Fibroblast of lung (primary cell): ENCODE measurements at regions not wholly inside any gene's neighbourhood (a gene's known extent, or its start where the extent isn't known, plus 50 kb on each side); places are given as distances from the start of the nearest gene placed in this dataset.
"Not testable (repeated sequence)": the region's sequence is repeated elsewhere in the genome, so short reads cannot be mapped to it uniquely, and the experiment has no call there.

Source experiments
- DNase-seq, 2 donors: peaks; one replicate each; pipeline versions ENCODE4 v3.0.0 to v3.0.0-alpha.2; 2010; ENCODE audit warnings: low read depth in 2 of 2
- H2AFZ ChIP-seq: 2 replicates; pipeline ENCODE4 v1.5.1; 2012; ENCODE audit warnings: low read length, control low read depth, inconsistent platforms
- H3K27ac ChIP-seq: 2 replicates; pipeline ENCODE4 v1.5.1; 2011; ENCODE audit warnings: low read length, control low read depth; ENCODE audit not compliant: insufficient read depth
- H3K27me3 ChIP-seq: 2 replicates; pipeline ENCODE4 v1.5.1; 2011; ENCODE audit warnings: mild to moderate bottlenecking, low read length; ENCODE audit not compliant: control insufficient read depth, insufficient read depth
- H3K36me3 ChIP-seq: 2 replicates; pipeline ENCODE4 v1.5.1; 2011; ENCODE audit warnings: low read length; ENCODE audit not compliant: control insufficient read depth, insufficient read depth
- H3K4me1 ChIP-seq: 2 replicates; pipeline ENCODE4 v1.5.1; 2011; ENCODE audit warnings: low read length; ENCODE audit not compliant: control insufficient read depth, insufficient read depth; ENCODE audit errors: extremely low read depth
- H3K4me2 ChIP-seq: 2 replicates; pipeline ENCODE4 v1.5.1; 2011; ENCODE audit warnings: low read length, control low read depth; ENCODE audit not compliant: insufficient read depth; ENCODE audit errors: extremely low read depth
- H3K4me3 ChIP-seq, 4 experiments: fragments of 200-600 bp in 1 of 4; sonication (generic) in 1 of 4; replicated peaks in 1 of 4; 2 replicates each; pipeline ENCODE4 v1.5.1; 2011 to 2016; ENCODE audit warnings: low read length in 4 of 4, low read depth in 3 of 4, mild to moderate bottlenecking in 3 of 4, control low read depth in 2 of 4, inconsistent platforms in 1 of 4, mixed read lengths in 1 of 4; ENCODE audit not compliant: insufficient read depth in 1 of 4; ENCODE audit errors: control extremely low read depth in 1 of 4
- H3K79me2 ChIP-seq: 2 replicates; pipeline ENCODE4 v1.5.1; 2012; ENCODE audit warnings: mild to moderate bottlenecking, low read length, inconsistent platforms; ENCODE audit not compliant: control insufficient read depth, insufficient read depth
- H3K9ac ChIP-seq: 2 replicates; pipeline ENCODE4 v1.5.1; 2011; ENCODE audit warnings: mild to moderate bottlenecking, low read length, control low read depth; ENCODE audit not compliant: insufficient read depth
- H3K9me3 ChIP-seq: 2 replicates; pipeline ENCODE4 v1.5.1; 2012; ENCODE audit warnings: low read depth, low read length; ENCODE audit not compliant: control insufficient read depth, insufficient read depth
- H4K20me1 ChIP-seq: 2 replicates; pipeline ENCODE4 v1.5.1; 2011; ENCODE audit warnings: low read length; ENCODE audit not compliant: control insufficient read depth, insufficient read depth; ENCODE audit errors: extremely low read depth

- not testable (repeated sequence) for H3K9me3 ChIP-seq, H3K27ac ChIP-seq, H3K9ac ChIP-seq, H3K4me3 ChIP-seq, H3K27me3 ChIP-seq, H4K20me1 ChIP-seq, H3K4me2 ChIP-seq, H3K4me1 ChIP-seq, H2AFZ ChIP-seq, H3K79me2 ChIP-seq, H3K36me3 ChIP-seq, DNase-seq
These were observed 202.2 kb upstream of the POMZP3 start for GRCh38 chr7:76829233-76829632.

- not testable (repeated sequence) for H4K20me1 ChIP-seq
These were observed 199.1 kb upstream of the POMZP3 start for GRCh38 chr7:76826181-76826580.

GRCh38 chr7:76809856-76810255 is 182.8 kb upstream of the POMZP3 start:
- H3K36me3 ChIP-seq, H3K79me2 ChIP-seq, H3K9ac ChIP-seq, H3K4me1 ChIP-seq, H3K4me2 ChIP-seq, H3K9me3 ChIP-seq, H4K20me1 ChIP-seq, H3K27ac ChIP-seq, DNase-seq, H3K27me3 ChIP-seq, H2AFZ ChIP-seq, H3K4me3 ChIP-seq: not testable (repeated sequence)

More at GRCh38 chr7:76826181-76826580, 199.1 kb upstream of the POMZP3 start:
- H3K79me2 ChIP-seq, DNase-seq, H3K4me3 ChIP-seq, H3K4me1 ChIP-seq, H3K27me3 ChIP-seq, H3K9me3 ChIP-seq, H2AFZ ChIP-seq, H3K36me3 ChIP-seq, H3K9ac ChIP-seq, H3K4me2 ChIP-seq, H3K27ac ChIP-seq: not testable (repeated sequence)

- not testable (repeated sequence) for H3K9me3 ChIP-seq, H3K4me3 ChIP-seq, H3K27ac ChIP-seq, H4K20me1 ChIP-seq, H2AFZ ChIP-seq, H3K4me2 ChIP-seq, H3K9ac ChIP-seq, H3K4me1 ChIP-seq, H3K27me3 ChIP-seq, H3K36me3 ChIP-seq, H3K79me2 ChIP-seq
- DNase-seq, result peak in 1 of 2 donors; percentile 37
These were observed 180.6 kb upstream of the POMZP3 start for GRCh38 chr7:76807588-76808100.

GRCh38 chr7:76806460-76806859 is 179.4 kb upstream of the POMZP3 start:
- not testable (repeated sequence) for H3K4me3 ChIP-seq, H3K9ac ChIP-seq, DNase-seq, H3K4me1 ChIP-seq, H3K36me3 ChIP-seq, H3K4me2 ChIP-seq, H3K9me3 ChIP-seq, H4K20me1 ChIP-seq, H3K79me2 ChIP-seq, H2AFZ ChIP-seq, H3K27ac ChIP-seq, H3K27me3 ChIP-seq
